C4-2B (cell line): ENCODE measurements at regions not wholly inside any gene's neighbourhood (a gene's known extent, or its start where the extent isn't known, plus 50 kb on each side); places are given as distances from the start of the nearest gene placed in this dataset.

Experiments used
- ZFX ChIP-seq: fragments of 450-650 bp; IDR thresholded peaks from 2 replicates; pipeline ENCODE4 v1.6.1; 2017
- TF ChIP-seq, protein P1 (sequence below): fragments of 450-650 bp; conservative IDR thresholded peaks from 2 replicates; pipeline ENCODE4 v1.5.1; 2017; ENCODE audit warnings: mild to moderate bottlenecking

DNA sequence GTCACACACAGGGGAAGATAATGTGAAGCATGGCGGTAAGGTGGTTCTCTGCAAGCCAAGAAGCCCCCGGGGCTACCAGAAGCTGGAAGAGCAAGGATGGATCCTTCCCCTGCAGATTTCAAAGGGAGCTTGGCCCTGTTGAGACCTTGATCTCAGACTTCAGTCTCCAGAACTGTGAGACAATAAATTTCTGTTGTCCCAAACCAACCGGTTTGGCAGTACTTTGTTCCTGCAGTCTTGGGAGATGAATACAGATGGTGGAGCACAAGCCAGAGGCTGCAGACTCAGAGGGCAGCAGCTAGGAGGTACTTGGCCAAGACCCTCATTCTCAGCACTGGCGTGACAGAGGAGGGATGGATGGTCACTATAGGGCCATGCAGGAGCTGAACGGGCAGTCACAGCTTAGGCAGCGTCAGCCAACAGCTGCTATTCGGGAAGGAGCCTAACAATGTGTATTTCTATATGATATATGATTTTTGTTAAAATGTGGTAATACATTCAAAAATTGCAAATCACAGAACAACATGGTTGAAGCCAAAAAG lies 387.3 kb downstream of the TNS3 start:
- TF ChIP-seq, protein P1, sequence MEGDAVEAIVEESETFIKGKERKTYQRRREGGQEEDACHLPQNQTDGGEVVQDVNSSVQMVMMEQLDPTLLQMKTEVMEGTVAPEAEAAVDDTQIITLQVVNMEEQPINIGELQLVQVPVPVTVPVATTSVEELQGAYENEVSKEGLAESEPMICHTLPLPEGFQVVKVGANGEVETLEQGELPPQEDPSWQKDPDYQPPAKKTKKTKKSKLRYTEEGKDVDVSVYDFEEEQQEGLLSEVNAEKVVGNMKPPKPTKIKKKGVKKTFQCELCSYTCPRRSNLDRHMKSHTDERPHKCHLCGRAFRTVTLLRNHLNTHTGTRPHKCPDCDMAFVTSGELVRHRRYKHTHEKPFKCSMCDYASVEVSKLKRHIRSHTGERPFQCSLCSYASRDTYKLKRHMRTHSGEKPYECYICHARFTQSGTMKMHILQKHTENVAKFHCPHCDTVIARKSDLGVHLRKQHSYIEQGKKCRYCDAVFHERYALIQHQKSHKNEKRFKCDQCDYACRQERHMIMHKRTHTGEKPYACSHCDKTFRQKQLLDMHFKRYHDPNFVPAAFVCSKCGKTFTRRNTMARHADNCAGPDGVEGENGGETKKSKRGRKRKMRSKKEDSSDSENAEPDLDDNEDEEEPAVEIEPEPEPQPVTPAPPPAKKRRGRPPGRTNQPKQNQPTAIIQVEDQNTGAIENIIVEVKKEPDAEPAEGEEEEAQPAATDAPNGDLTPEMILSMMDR, result no peak
- TF ChIP-seq ZFX, result no peak
